ENCODE measurements at regions not wholly inside any gene's neighbourhood (a gene's known extent, or its start where the extent isn't known, plus 50 kb on each side); places are given as distances from the start of the nearest gene placed in this dataset.

GRCh38 chr10:4049348-4049747 lies 264.3 kb upstream of the KLF6 start:
- TF ChIP-seq CTCF (IDR thresholded peaks at IDR 0.05) = no peak
- no peak for TF ChIP-seq POLR2A (IDR thresholded peaks at IDR 0.05)
- H3K36me3 ChIP-seq = no peaks in the 10 kb centered on the region
- H3K4me3 ChIP-seq (replicated peaks in 1 of 3) = no peak overlapping the region
- no peak overlapping the region for H3K27ac ChIP-seq
- intact Hi-C loops (cut with DNase I) = no loop called here
- H3K27me3 ChIP-seq = no peaks in the 10 kb centered on the region
- WGBS, 2 donors = 81 to 90% methylated on average over 6 of the region's 6 CpGs
- no peak for DNase-seq
- H3K4me1 ChIP-seq = no peaks in the 10 kb centered on the region
- H3K9me3 ChIP-seq = no peaks in the 10 kb centered on the region

- TF ChIP-seq CTCF (IDR thresholded peaks at IDR 0.05) = no peak
- TF ChIP-seq POLR2A (IDR thresholded peaks at IDR 0.05) = no peak
- intact Hi-C loops (cut with DNase I) = no loop called here
- no peak overlapping the region for H3K27ac ChIP-seq
Measured at GRCh38 chr10:4048236-4048864, 263.3 kb upstream of the KLF6 start.

GRCh38 chr10:4046712-4047354 lies 261.8 kb upstream of the KLF6 start:
- H3K4me3 ChIP-seq (replicated peaks in 1 of 3) = no peak overlapping the region
- H3K9me3 ChIP-seq = no peaks in the 10 kb centered on the region
- intact Hi-C loops (cut with DNase I) = no loop called here
- no peaks in the 10 kb centered on the region for H3K27me3 ChIP-seq
- H3K36me3 ChIP-seq = no peaks in the 10 kb centered on the region
- H3K4me1 ChIP-seq = no peaks in the 10 kb centered on the region
- H3K27ac ChIP-seq = no peak overlapping the region
- DNase-seq = no peak
- WGBS, 2 donors = 78 to 82% methylated on average over 7 of the region's 7 CpGs
- TF ChIP-seq POLR2A (IDR thresholded peaks at IDR 0.05) (no peak), CTCF (IDR thresholded peaks at IDR 0.05) (no peak)

More at GRCh38 chr10:4048236-4048864, 263.3 kb upstream of the KLF6 start:
- Histone ChIP-seq H3K4me3 (replicated peaks in 1 of 3) (no peak overlapping the region), H3K36me3 (no peaks in the 10 kb centered on the region), H3K27me3 (no peaks in the 10 kb centered on the region), H3K9me3 (no peaks in the 10 kb centered on the region), H3K4me1 (no peaks in the 10 kb centered on the region)
- WGBS, 2 donors = 93 to 96% methylated on average over 1 of the region's 2 CpGs
- DNase-seq = no peak

GRCh38 chr10:4046030-4046429 lies 261.0 kb upstream of the KLF6 start:
- 92 to 93% methylated on average over 3 of the region's 3 CpGs for WGBS, 2 donors
- intact Hi-C loops (cut with DNase I) = no loop called here

More at GRCh38 chr10:4046030-4046429, 261.0 kb upstream of the KLF6 start:
- Histone ChIP-seq H3K4me3 (replicated peaks in 1 of 3) (no peak overlapping the region), H3K4me1 (no peaks in the 10 kb centered on the region), H3K36me3 (no peaks in the 10 kb centered on the region), H3K9me3 (no peaks in the 10 kb centered on the region), H3K27me3 (no peaks in the 10 kb centered on the region), H3K27ac (no peak overlapping the region)
- DNase-seq = no peak
- no peak for TF ChIP-seq POLR2A (IDR thresholded peaks at IDR 0.05)
- no peak for TF ChIP-seq CTCF (IDR thresholded peaks at IDR 0.05)

Data from thyroid gland (tissue), 4 donors.